D341Med (cell line): ENCODE measurements at regions not wholly inside any gene's neighbourhood (a gene's known extent, or its start where the extent isn't known, plus 50 kb on each side); places are given as distances from the start of the nearest gene placed in this dataset.
A peak's percentile ranks its signal among the peaks of the same experiment; 100 is the strongest.

Experiments used
- DNase-seq: peaks from one replicate; pipeline ENCODE4 v3.0.0; 2012; ENCODE audit warnings: low spot score

GRCh38 chr2:217717646-217718045 is 285.1 kb downstream of the TNS1 start:
- DNase-seq = no peak

DNA sequence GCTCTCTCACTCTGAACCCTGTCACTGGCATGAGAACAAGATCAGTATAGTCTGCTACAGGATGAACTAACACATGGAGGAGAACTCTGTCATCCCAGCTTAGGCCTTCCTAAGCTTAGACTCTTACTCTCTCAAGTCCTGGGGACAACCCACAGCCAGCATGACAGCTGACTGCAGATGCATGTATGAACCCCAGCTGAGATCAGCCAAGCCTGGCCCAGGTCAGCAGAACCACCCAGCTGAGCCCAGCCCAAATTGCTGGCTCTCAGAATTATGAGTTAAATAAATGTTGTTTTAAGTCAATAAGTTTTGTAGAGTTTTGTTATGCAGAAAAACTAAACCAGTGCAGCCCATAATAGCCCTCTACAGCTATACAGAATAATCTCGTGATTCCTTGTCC is 287.3 kb downstream of the TNS1 start:
- no peak for DNase-seq

DNA sequence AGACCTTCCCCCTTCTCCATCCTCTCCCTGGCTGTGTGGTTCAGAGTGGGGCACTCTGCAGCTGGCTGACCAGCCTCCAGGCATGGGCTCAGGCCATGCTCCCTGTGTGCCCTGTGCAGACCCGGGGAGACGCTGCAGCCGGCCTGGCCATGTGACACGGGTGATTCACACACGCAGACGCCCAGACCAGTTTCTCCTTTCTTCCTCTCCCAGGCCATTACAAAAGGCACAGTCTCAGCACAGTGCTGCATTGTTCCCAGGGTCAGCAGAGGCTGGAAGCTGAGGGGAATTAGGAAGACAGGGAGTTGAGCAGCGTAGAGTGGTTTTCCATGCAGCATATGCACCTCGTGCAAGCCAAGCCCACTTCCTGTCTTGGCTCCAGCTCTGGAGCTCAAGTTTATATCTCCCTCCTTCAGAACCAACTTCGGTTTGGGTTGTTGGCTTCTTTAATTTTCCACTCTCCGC is 288.5 kb downstream of the TNS1 start:
- DNase-seq = no peak

DNA sequence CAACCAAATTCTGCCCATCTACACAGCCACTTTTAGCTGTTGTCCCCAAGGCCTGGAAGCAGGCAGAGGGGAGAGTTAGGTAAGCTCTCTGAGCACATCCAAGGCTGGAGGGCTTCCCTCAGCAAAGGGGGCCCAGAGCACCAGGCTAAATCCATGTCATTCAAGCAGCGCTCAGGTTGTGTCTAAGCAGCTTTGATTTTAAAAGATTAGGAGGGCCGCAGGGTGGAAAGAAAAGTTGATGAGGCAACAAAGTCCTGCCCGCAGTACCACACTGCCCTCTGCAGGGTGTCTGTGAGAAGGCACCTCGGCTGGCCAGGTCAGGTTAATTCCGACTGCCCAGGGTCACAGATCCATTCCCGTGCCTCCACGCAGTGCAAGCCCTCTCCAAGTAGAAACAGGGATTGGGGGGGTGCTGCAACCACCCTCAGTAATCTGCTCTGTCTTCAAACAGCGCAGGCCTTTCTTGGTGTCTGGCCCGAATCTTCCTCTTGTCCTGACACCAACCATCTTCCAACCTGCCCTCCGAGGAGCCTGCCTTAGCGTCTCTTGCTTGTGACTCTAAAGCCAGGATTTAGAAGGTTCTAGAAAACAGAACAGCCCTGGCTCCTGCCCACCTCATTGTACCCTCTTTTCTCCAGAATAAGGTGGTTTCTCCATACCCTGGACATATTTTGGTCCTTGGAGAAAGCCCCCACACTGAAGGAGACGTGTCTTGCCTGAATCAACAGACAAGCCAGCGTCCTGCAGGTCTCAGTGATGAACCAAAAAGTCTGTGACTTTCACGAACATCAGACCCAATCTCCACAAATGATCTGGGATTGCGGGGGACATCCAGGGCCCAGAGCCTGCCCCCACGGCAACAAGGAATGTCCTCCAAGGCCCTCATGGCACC is 289.2 kb downstream of the TNS1 start:
- DNase-seq = peak; percentile 63

DNA sequence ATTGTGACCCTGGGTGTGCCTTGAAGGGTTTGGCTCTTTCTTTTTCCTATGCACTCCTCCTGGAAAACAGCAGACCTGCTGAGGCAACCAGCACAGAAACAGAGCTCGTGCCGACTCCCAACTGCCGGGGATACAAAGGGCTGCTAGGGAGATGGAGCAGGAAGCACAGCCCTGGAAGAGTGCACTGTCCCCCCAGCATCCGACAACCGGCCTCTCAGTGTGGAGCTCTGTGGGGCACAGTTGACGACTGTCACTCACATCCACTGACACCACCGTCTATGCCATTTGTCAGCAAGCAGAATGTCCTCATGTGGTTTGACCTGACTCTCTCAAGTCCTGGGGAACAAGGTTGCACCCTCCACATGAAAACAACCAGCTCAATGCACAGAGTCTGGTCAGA is 290.4 kb downstream of the TNS1 start:
- no peak for DNase-seq

DNA sequence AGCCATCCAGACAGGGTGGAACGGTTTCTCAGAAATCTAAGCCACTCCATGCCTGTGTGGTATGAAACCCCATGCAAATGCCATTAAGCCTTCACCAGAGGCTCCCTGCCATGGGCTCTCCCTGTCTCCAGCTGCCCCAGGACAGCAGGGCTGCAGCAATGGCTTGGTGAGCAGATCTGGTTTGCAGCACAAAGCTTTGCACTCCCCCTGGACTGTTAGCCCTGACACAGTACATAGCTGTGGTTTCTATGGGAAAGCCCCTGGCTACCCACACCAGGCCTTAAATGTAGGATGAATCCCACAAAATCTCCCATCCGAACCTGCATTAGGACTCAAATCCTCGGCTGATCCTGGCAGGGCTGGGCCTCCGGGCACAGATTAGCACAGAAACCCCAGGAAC is 291.6 kb downstream of the TNS1 start:
- DNase-seq = no peak

DNA sequence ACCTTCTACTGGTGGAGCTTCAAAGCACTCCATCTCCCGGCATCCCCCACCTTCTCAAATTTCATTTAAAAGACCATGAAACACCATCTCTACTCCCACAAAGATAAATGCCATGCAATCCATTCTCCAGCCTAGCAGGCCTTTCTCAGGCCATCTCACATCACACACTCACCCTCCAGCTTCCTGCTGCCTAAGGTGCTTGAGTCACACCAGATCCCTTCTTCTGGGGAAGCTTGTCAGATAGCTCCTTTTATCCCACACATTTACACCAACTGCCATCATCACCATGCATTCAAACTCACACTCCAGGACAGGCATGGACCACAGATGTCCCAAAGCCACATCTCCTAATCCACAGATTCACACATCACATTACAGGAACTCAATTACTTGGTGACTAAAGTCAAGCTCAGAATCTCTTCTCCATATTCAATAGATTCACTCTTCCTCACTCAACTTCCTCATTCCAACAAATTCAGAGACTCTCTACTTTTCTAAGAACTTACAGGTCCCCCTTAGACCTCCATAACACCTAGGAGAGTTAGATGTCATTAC is 292.5 kb downstream of the TNS1 start:
- no peak for DNase-seq

- no peak for DNase-seq
Measured at GRCh38 chr2:217709478-217710210, 293.2 kb downstream of the TNS1 start.

- DNase-seq = no peak
Measured at GRCh38 chr2:217707131-217707611, 295.6 kb downstream of the TNS1 start.

- no peak for DNase-seq
Measured at GRCh38 chr2:217706513-217706912, 296.3 kb downstream of the TNS1 start.

GRCh38 chr2:217706095-217706494 is 296.7 kb downstream of the TNS1 start:
- no peak for DNase-seq

DNA sequence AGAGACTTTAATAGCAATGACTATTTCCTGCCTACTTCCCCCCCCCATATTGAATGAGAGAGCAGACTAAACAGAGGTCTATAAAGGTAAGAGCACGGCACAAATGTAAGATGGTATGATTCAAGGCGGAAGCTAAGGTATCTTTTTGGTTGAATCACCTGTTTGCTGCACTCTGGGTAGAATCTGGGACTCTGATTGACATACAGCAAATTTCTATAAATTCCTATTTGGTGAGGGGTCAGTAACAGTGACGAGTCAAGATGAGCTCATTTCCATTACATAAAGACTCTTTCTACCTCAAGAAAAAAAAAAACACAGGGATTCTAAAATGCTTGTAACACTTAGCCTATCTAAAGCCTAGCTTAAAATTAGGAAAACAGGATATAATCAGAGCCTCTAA is 297.3 kb downstream of the TNS1 start:
- DNase-seq = no peak

- DNase-seq = no peak
Measured at GRCh38 chr2:217703999-217704398, 298.8 kb downstream of the TNS1 start.

DNA sequence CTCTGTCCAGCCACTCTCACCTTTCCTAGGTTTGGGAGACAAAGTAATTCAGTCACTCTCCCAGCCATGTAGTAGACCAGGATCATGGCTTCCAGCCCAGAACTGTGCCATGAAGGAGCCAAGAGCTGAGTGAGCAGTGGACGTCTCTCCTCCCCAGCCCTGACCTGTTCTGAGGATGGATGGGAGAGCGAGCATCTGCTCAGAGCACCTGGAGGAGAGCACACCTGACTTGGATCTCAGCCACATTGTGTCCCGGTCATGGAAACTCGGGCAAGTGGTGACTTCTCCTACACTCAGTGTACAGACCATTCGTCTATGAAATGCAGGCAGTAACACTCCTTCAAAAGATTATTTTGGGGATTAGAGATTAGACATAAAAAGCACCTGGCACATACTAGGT is 299.7 kb downstream of the TNS1 start:
- no peak for DNase-seq

DNA sequence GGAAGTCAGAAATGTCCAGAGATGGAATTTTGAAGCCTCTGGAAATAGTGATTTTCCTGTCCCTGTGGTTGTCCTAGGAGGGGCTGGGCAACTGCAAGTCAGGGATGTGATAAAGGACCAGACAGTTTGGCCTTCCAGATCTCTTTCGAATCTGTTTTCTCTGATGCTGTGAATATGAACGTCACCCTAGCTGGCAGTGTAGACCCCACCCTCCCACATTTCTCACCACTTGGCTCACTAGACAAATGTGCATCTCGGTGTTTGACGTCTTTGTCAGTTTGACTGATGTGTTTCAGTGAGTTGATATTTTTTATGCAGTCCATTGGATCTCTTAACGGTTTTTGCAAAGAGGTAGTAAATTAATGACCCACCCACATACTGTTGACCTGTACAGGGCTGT is 301.2 kb downstream of the TNS1 start:
- DNase-seq = no peak

DNA sequence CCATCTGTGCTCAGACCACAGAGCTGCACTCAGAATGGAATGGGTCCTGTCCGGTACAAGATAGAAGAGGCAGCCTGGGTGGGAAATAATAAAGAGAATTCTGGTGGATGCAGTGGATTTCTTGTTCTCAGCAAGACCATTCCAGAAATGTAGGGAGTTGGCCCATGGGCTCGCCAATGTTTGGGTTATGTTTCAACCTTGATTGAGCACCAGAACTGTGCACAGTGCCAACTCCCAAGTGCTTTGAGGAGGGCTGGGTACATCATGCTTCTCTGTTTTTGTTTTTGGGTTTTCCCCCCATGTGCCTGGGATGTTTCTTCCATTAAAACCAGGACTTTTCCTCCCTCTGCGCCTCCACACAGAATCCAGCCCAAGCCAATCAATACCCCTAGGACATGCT is 304.1 kb downstream of the TNS1 start:
- DNase-seq = no peak

DNA sequence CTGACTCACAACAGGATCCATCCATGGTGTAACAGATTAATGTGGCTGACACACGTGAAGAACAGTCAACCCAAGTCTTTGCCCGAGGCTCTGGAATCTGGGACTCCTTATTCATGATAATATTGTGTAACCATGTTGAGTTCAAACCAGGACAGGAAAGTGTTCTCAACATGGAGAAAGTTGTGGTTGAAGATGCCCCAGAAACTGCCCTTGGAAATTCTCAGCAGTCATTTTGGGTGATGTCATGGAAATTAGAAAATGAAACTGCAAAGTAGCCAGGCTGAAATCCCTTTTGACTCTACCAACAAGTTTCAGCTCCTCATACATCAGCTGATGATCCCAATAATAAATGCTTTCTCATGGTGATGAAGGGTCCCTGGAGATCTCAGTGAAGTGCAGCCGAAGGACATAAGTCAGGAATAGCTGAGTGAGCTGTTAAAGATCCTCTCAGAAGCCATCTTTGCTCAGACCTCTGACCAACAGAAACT is 307.7 kb downstream of the TNS1 start:
- no peak for DNase-seq

DNA sequence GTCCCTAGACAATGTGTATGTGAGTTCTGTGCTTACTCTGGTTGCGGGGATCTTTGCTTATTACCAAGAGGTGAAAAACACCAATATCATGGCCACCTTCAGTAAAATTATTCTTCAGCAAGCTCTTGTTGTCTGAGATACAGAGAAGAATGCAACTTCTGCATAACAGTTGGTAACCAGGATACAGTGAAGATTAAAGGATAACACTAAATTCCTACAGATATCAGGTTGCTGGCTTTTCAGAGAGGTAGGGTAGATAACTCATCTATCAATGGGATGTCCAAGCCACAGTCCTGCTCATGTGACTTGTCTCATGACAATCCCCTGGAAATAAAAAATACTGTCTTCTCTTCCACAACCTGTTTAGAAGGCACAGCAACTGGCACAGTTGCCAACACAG is 308.5 kb downstream of the TNS1 start:
- no peak for DNase-seq

DNA sequence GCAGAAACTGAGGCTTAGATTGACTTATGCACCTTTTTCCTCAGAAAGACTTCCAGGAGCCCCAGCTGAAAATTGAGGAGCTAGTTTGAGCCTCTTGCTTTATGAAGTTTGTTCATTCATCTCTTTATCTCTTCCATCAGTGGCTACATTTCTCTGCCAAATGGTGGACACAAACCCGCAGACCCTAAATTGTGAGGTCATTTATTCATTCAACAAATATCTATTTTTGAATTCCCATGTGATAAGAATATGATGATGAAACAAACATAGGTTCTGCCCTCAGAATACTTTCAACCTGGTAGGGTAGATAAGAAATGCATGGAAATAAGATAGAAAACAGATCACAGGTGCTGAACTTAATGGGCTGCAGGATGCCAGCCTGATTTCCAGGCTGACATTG is 309.4 kb downstream of the TNS1 start:
- no peak for DNase-seq

- DNase-seq = no peak
Measured at GRCh38 chr2:217691920-217692666, 310.7 kb downstream of the TNS1 start.

GRCh38 chr2:217691516-217691915 is 311.3 kb downstream of the TNS1 start:
- no peak for DNase-seq

DNA sequence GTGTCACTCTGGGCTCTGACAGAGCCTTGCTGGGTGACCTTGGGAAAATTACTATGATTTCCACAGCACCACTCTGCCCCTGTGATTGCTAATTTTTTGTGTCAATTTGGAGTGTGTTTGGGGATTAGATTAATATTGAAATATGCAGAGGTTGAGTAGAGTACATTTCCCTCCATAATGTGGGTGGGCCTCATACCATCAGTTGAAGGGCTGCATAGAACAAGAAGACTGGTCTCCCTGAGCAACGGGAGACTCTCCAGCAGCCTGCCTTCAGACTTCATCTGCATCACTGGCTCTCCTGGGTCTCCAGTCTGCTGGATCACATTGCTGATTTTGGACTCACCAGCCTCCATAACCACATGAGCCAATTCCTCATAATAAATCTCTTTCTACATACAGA is 313.7 kb downstream of the TNS1 start:
- DNase-seq = no peak
